GM18909 (cell line): ENCODE measurements at regions not wholly inside any gene's neighbourhood (a gene's known extent, or its start where the extent isn't known, plus 50 kb on each side); places are given as distances from the start of the nearest gene placed in this dataset.
"Not testable (repeated sequence)": the region's sequence is repeated elsewhere in the genome, so short reads cannot be mapped to it uniquely, and the experiment has no call there.

Experiments
- ATAC-seq: cut with Tn5 transposase; IDR thresholded peaks from one replicate; pipeline ENCODE4 v1.9.1; 2021; ENCODE audit warnings: mild to moderate bottlenecking; ENCODE audit not compliant: unreplicated experiment, poor library complexity

DNA sequence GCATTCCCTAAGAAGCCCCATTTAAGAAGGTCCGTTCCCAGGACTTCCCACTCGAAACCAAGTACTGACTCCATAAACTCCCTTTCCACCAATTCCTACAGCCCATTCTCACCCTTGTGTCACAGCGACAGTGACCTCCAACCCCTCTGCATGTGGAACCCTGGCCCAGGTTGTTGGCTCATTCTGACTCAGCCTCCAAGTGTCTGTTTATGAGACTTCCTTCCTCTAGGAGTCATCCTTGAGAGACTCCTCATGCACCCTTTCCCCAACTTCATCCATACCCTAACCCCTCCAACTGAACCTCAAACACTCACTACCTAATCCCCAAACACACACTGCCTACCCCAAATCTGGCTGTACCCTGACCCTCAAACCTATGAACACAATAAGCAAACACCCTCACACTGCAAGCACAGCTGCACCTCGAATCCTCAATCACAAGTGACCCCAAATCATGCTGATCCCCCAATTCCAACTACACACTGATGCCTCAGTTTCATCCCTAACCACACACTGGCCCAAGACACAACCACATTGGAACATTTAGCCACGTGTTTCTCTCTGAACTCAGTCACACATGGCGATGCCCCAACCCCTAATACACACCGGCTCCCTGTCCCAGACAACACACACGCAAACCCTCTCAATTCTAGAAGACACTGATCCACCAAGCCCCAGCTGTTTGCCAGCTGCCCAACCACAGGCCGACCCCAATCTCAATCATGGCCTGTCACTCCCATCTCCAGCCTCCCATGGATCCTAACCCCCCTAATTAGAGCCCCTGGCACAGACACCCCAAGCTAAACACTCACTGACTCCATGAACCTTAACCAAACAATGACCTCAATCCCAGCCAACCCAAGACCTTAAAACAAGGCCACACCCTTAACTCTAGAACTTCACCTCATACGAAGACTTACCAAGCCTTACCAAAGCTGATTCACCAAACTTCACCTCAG, 219.6 kb downstream of the CYP26B1 start:
- no peak for ATAC-seq

DNA sequence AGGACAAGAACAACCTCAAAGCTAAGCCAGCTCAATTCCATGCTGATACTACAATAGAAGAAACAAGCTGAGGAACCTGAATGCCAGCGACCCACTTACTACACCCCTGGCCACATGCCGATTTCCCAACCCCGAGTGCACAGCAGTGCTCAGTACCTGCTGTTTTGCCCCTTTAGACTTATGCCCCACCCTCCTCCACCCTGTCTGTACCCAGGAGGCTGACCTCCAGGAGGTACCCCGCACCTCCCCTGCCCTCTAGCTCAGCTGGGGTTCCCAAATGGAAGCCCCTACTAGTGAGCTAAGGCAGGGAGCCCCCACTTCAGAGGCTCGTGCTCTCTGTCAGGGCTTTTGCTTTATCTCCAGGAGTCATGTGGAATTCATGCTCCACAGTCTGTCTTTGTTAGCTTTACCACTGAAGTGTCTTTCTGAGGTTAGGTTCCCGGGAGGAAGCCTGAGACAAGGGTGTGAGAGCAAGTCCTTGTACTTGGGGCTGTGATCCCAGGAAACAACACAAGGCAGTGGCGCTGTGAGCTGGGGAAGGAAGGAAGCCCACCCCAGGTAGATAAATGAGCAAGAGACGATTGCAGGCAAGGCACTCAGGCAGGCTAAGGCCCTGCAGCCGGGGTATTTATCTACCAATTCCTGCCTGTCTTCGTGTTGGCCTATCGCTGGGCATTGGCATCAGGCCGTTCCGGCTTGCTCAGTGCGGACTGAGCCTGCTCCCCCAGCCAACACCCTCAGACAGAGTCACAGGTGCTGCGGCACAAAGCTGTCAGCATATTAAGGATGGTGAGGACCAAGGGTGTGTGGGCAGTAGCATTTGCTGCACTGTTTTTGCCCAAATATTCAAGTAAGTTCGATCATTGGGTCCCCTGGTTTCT, 220.5 kb downstream of the CYP26B1 start:
- ATAC-seq: no peak

DNA sequence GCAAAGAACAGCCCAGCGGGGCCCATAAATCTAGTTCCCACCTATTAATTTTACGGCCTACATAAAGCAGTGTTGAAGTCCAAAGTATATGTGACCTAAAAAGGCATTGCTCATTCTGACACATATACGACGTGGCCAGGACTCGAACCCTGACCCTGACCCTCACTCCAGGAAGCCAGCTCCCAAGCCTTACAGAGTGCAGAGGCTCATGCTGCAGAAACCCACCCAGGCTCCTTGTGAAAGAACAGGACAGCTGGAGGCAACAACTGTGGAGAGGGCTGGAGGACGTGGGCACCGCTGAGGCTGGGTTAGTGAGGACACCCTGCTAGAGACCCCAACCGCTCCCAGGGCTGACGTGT, 221.6 kb downstream of the CYP26B1 start:
- ATAC-seq: no peak

DNA sequence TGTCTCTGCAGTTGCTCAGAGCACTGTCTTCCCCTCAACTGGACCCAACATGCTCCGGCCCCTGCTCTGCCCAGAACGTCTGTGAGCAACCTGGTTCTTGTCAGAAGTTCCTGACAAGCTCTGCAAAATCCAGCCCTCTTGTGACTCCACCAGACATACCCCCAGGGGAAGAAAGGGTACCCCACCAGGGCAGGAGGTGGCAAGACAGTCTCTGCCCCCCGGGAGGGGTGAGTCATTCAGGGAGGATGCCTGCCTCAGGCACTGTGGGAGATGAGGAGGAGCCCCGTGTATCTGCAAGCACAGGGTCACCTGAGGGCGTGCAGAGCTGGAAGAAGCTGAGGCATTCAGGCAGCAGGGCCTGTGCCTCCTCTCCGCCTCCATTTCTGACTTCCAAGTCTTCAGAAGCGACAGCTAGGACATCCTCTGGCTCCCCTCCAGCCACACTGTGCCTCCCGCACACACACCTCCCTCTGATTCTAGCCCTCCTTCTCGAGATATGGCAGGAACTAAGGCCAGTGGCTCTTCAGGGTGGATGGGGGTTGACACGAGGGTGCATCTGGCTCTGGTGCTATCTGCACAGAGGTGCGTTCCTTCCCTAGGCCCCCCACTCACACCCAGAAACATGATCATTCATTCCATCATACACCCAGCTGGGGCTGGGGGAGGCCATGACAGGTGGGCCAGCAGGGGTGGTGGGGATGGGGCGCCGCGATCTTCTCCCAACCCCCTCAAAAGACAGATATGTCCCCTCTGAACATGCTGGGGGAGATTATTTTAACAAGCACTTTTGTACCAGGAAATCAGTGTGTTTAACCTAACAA, 222.2 kb downstream of the CYP26B1 start:
- no peak for ATAC-seq

DNA sequence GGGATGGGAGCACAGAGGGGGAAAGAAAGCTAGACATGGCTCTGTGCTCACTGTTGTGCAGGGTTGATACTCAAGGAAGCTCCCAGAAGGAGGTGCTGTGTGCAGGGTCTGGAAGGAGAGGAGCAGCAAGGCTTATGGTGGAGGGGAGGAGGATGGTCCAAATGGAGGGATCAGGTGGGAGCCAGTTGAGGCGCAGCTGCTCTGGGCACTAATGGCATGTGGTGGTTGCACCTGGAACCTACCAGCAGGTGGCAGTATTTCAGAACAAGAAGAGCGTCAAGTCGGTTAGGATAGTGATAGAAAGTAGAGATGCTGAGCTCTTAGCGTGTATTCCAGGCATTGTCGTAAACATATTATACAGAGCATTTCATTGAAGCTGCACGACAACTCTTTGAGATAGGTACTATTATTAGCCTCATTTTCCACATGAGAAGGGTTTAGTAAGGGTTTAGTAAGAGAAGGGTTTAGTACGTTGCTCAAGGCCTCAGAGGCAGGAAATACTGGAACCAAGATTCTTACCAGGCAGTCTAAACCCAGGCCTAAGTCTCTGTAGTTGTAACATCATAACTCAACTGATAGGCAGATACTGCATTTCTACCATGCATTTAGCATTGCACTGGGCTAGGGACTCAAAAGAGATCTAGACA, 223.7 kb downstream of the CYP26B1 start:
- peak; percentile 77 for ATAC-seq

DNA sequence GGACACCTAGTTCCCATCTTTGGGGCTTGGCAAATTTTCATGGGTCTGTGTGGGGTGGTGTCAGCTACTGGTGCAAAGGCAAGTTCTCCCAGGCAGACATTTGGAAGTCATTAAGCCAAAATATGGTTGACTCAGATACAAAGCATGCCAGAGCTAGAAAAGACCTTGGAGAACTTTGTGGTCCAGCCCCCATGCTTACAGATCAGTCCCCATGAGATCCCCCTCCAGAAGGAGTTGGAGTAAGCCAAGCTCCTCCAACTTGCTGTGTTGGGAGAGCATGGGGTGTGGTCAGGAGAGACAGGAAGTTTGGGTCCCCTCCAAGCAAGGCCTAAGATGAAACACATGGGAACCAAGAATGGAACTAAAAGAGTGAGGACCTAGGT, 224.5 kb downstream of the CYP26B1 start:
- no peak for ATAC-seq

DNA sequence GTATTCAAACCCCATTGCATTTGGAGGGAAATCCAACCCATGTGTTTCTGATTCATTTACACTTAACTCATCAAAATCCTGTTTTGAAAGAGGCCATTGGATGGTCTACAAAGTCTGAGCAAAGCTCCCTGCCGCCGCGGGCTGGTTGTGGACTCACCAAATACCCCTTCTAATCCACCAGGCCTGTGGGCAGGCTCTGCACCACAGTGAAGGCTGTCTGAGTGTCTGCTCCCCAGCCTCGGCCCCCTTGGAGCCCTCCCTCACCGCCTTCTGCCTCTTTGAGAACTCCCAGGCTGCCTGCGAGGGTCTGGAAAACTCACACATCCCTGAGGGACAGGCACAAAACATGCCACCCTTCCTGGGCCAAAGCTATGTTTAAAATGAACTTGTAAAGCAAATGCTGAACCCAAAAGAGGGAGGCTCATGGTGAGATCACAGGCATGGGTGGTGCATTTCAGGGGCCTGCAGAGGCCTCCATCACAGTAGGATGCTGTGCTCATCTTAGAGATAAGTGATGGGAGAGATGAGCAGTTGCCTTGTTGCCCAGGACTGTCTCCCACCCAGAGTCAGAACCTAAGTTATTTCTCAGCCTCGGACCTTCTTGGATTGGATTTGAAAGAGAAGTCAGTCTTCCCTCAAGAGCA, 225.0 kb downstream of the CYP26B1 start:
- no peak for ATAC-seq

DNA sequence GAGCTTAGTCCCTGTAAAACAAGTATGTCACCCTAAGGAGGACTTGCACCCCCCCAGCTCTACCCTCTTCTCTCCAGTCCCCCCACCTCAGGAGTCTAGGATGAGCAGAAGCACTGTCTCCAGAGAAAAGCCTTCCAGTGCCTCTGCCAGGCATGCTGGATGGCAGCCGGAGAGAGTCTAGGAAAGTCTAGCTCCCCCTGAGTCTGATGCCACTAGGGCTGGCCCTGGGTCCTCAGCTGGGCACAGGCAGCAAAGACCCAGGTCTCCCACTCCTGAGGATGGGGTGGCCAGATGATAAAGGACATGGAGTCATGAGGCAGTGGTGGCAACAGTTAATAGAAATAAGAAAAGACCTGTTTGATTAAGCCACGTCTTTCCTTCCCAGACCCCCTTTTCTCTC, 225.6 kb downstream of the CYP26B1 start:
- no peak for ATAC-seq

DNA sequence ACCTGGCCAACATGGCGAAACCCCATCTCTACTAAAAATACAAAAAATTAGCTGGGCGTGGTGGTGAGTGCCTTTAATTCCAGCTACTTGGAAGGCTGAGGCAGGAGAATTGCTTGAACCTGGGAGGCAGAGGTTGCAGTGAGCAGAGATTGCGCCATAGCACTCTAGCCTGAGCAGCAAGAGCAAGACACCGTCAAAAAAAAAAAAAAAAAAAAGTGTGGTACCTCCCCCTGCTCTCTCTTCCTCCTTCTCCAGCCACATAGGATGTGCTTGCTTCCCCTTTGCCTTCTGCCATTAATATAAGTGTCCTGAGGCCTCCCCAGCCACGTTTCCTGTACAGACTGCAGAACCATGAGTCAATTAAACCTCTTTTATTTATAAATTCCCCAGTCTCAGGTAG, 226.8 kb downstream of the CYP26B1 start:
- not testable (repeated sequence) for ATAC-seq

DNA sequence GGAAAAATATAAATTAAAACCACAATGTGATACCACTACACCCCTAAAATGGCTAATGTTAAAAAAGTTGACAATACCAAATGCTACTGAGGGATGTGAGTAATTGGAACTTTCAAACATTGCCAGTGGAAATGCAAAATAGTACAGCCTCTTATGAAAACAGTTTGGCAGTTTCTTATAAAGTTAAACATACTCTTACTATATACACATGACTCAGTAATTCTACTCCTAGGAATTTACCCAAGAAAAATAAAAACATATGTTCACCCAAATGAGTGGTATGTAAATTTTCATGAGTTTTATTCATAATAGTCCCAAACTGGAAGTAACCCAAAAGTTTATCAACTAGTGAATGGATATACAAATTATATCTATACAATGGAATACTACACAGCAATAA, 228.0 kb downstream of the CYP26B1 start:
- no peak for ATAC-seq

DNA sequence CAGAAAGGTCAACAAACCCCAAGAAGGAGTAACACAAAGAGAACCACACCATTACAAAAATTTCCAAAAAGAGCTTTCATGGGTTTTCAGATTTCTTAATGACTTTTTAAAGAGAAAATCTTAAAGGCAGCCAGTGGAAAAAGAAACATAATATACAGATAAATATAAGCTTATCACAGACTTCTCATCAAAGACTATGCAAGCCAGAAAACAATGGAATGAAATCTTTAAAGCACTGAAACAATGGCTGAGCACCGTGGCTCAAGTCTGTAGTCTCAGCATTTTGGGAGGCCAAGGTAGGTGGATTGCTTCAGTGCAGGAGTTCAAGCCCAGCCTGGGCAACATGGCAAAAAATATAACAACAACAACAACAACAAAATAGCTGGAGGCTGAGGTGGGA, 237.4 kb downstream of the CYP26B1 start:
- ATAC-seq: no peak

DNA sequence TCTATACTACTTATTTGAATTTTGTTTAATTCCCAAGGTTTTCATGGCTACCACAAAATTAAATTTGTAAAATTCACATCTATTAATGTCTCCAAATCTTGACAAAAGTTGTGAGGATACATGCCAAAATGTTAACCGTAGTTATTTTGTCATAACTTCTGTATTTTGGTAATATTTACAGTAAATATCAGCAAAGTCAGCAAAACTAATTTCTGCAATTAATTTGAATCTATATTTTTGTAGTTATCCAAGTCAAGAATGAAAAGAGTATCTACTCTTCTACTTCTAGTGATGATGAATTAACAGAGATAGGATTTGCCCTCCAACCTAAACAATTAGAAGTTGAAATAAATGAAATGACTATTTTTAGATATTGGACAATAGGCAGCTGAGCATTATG, 238.9 kb downstream of the CYP26B1 start:
- no peak for ATAC-seq

DNA sequence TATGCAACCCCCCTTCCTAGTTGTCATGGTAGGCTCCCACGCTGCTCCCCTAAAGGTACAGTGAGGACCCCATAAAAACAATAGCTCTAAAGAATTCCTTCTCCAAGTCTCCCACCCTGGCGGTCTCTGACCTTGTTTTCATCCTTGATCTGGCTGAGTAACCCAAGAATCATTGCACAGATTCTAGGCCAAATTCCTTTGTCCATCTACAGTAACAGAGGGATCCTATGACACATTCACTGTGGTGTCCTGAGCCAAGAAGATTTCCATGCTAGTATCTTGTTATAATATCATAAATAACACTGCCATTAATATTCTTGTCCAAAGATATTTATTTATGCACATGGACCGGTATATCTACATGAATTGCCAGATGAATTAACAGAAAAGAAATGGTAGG, 240.2 kb downstream of the CYP26B1 start:
- no peak for ATAC-seq

DNA sequence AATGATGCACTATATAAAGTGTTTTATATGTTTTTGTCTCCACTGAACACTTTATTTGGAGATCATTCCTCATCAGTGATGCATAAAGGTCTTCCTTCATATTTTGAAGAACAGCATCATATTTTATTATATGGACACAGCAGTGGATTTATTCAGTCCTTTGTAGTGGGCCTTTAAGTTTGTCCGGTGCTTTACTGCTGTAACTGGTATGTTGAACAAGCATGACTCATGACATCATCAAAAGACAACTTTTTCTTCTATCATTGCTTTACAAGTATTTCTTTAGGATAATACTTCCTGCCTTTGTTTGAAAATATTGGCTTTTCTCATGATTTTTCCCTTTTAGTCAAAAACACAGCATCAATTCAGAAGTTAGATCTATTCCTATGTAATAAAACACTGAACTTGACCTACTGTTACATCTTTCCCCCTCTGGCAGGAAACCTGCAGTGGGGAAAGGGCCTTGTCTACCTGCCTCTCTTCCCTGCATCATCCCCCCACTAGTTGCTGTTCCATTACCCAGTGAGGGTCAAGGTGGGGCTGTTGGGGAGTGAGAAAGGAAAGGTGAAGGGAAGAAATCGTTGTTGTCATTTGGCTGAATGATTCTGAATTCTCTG, 241.2 kb downstream of the CYP26B1 start:
- no peak for ATAC-seq

DNA sequence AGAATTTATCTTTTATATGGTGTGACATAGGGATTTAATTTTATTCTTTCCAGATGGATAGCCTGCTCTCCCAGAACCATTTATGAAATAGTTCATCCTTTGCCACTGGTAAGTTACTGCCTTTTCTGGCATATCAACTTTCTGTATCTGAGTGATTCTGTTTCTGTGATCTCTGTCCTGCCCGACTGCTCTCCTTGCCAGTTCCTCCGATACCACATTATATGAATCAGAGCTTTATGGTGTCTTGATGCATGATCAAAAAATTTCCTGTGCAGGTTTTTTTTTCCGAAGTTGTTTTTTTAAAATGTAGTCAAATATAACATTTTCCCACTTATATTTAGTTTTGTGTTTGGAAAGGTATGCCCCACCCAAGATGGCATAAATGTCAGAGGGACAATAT, 242.5 kb downstream of the CYP26B1 start:
- no peak for ATAC-seq

DNA sequence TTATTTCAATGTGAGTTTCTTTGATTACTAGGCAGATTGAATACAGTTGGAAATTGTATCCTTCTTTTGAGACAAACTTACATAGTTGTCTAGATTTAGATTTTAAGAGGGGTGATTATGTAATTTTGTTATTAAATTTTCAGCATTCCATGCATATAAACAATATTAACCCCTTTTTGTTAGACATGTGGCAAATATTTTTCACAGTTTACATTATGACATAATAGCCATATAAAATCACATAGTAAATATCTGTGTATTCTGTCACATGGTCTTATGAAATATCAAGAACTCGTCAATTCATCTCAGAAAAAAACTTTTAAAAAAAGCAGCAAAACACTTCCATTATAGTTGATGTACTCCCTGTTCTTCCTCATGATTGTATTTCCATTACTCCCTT, 243.8 kb downstream of the CYP26B1 start:
- ATAC-seq: no peak

DNA sequence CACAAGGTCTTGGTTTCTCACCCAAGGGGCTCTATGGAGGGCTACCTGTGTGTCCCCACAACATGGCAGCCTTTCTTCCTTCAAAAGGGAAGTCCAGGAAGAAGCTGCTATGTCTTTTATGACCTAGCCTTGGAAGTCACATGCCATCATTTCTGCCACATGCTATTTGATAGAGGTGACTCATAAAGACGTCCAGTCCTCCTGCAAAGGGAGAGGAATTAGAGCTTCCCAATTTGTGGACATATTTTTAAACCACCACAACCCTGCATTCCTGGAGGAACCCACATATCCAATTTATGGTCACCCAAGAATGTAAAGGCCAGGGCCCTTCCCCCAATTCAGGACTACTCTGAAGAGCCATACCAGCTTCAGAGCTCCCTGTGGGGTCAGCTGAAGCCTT, 246.2 kb downstream of the CYP26B1 start:
- ATAC-seq: no peak

DNA sequence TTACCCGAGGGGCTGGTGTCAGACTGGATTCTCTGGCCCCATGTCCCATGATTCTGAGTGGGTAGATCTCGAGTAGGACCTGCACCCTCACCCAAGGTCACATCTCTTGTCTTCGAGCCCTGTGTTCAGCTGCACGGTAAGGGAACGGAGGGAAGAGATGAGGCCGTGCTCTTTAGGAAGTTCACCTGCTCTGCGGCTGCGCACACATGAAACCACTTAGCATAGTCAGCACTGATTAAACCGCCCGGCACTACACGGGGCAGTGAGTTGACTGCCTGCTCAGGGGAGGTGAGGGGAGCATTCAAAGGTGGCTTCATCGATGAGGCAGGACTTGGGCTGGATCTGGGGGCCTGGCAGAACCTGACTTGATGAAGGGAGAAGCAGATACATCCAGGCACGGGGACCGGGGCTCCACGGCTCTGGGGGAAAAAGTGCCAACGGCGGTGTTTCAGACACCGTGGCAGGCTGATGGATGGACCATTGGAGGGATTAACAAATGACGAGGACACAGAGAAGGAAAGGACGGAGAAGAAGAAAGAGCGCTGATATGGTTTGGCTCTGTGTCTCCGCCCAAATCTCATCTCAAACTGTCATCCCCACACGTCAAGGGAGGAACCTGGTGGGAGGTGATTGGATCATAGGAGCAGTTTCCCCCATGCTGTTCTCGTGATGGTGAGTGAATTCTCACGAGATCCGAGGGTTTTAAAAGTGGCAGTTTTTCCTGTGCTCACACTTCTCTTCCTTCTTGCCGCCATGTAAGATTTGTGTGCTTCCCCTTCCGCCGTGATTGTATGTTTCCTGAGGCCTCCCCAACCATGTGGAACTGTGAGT, 248.6 kb downstream of the CYP26B1 start:
- ATAC-seq: no peak
